WTC11 (cell line): ENCODE measurements at regions not wholly inside any gene's neighbourhood (a gene's known extent, or its start where the extent isn't known, plus 50 kb on each side); places are given as distances from the start of the nearest gene placed in this dataset.

ENCODE experiments used
- ATAC-seq: fragments of 200-7000 bp; cut with Tn5 transposase; 2 replicates; pipeline ENCODE4 v1.10.0; 2021; ENCODE audit warnings: mild to moderate bottlenecking, moderate library complexity
- CTCF ChIA-PET: fragments of 300-600 bp; sonication (Branson Sonifier 250); formaldehyde crosslinking; loops from one replicate; lab custom pipeline; 2021; ENCODE audit warnings: antibody characterized with exemption; lab: Charles Lee
- POLR2A ChIA-PET: fragments of 350-600 bp; sonication (Branson Sonifier 250); formaldehyde crosslinking; loops from one replicate; lab custom pipeline; 2021; ENCODE audit warnings: antibody characterized with exemption; lab: Charles Lee
- DNase-seq: peaks from one replicate; pipeline ENCODE4 v3.0.0; 2021; ENCODE audit warnings: low spot score
- H3K27ac Mint-ChIP-seq: 2 replicates; pipeline ENCODE4 v1.8.0; 2021; ENCODE audit warnings: mixed read lengths
- H3K27me3 Mint-ChIP-seq: 2 replicates; pipeline ENCODE4 v1.8.0; 2021; ENCODE audit warnings: low read depth, mild to moderate bottlenecking, moderate library complexity, mixed read lengths
- H3K36me3 Mint-ChIP-seq: 2 replicates; pipeline ENCODE4 v1.8.0; 2021; ENCODE audit warnings: mixed read lengths
- H3K4me1 Mint-ChIP-seq: 2 replicates; pipeline ENCODE4 v1.8.0; 2022; ENCODE audit warnings: mixed read lengths
- H3K4me3 Mint-ChIP-seq: 2 replicates; pipeline ENCODE4 v1.8.0; 2021; ENCODE audit warnings: mild to moderate bottlenecking, moderate library complexity, mixed read lengths
- H3K9me3 Mint-ChIP-seq: 2 replicates; pipeline ENCODE4 v1.8.0; 2021; ENCODE audit warnings: mixed read lengths
- CREB1 ChIP-seq: sonication (generic); formaldehyde crosslinking; IDR thresholded peaks from 2 replicates; pipeline ENCODE4 v1.8.0; 2023; ENCODE audit warnings: mild to moderate bottlenecking, missing genetic modification reagents
- ETV6 ChIP-seq: sonication (generic); formaldehyde crosslinking; IDR thresholded peaks from 2 replicates; pipeline ENCODE4 v1.8.1; 2022; ENCODE audit warnings: mild to moderate bottlenecking, missing genetic modification reagents
- FOXK1 ChIP-seq: sonication (generic); formaldehyde crosslinking; IDR thresholded peaks from 2 replicates; pipeline ENCODE4 v1.8.0; 2022; ENCODE audit warnings: mild to moderate bottlenecking, moderate library complexity, missing genetic modification reagents
- GABPB1 ChIP-seq: sonication (generic); formaldehyde crosslinking; IDR thresholded peaks from 2 replicates; pipeline ENCODE4 v1.8.1; 2023; ENCODE audit warnings: mild to moderate bottlenecking, missing genetic modification reagents
- HMGA2 ChIP-seq: fragments of 250-450 bp; sonication (Bioruptor Pico); IDR thresholded peaks from 2 replicates; pipeline ENCODE4 v1.4.0; 2021; ENCODE audit warnings: mild to moderate bottlenecking, moderate library complexity
- IRF2 ChIP-seq: sonication (generic); formaldehyde crosslinking; IDR thresholded peaks from 2 replicates; pipeline ENCODE4 v1.8.0; 2022; ENCODE audit warnings: low read depth, missing genetic modification reagents, borderline replicate concordance
- JAZF1 ChIP-seq: fragments of 250-450 bp; sonication (Bioruptor Pico); IDR thresholded peaks from 2 replicates; pipeline ENCODE4 v1.9.0; 2021; ENCODE audit warnings: moderate library complexity, mild to moderate bottlenecking, inconsistent platforms
- NFYB ChIP-seq: sonication (generic); formaldehyde crosslinking; conservative IDR thresholded peaks from 2 replicates; pipeline ENCODE4 v1.8.0; 2022; ENCODE audit warnings: low read depth, missing genetic modification reagents
- RORB ChIP-seq: fragments of 250-450 bp; sonication (Bioruptor Pico); IDR thresholded peaks from 2 replicates; pipeline ENCODE4 v1.9.0; 2021; ENCODE audit warnings: mild to moderate bottlenecking
- SOX15 ChIP-seq: fragments of 250-450 bp; sonication (Bioruptor Pico); IDR thresholded peaks from 2 replicates; pipeline ENCODE4 v1.9.0; 2021; ENCODE audit warnings: mild to moderate bottlenecking
- TEAD1 ChIP-seq: sonication (generic); formaldehyde crosslinking; IDR thresholded peaks from 2 replicates; pipeline ENCODE4 v1.8.0; 2022; ENCODE audit warnings: mild to moderate bottlenecking, missing genetic modification reagents
- ZNF219 ChIP-seq: sonication (generic); formaldehyde crosslinking; IDR thresholded peaks from 2 replicates; pipeline ENCODE4 v1.8.0; 2023; ENCODE audit warnings: missing genetic modification reagents, mild to moderate bottlenecking, borderline replicate concordance
- TF ChIP-seq, protein P1 (sequence below): sonication (generic); formaldehyde crosslinking; IDR thresholded peaks from 2 replicates; pipeline ENCODE4 v1.8.1; 2023; ENCODE audit warnings: mild to moderate bottlenecking, missing genetic modification reagents, moderate library complexity
- TF ChIP-seq, protein P2 (sequence below): fragments of 250-450 bp; sonication (Bioruptor Pico); IDR thresholded peaks from 2 replicates; pipeline ENCODE4 v2.1.2; 2022; ENCODE audit warnings: mild to moderate bottlenecking, moderate library complexity
- TF ChIP-seq, protein P3 (sequence below): sonication (generic); formaldehyde crosslinking; IDR thresholded peaks from 2 replicates; pipeline ENCODE4 v1.8.1; 2022; ENCODE audit warnings: missing genetic modification reagents, borderline replicate concordance
- TF ChIP-seq, protein P4 (sequence below): sonication (generic); formaldehyde crosslinking; IDR thresholded peaks from 2 replicates; pipeline ENCODE4 v1.8.0; 2022; ENCODE audit warnings: mild to moderate bottlenecking, missing genetic modification reagents
- TF ChIP-seq, protein P5 (sequence below): sonication (generic); formaldehyde crosslinking; IDR thresholded peaks from 2 replicates; pipeline ENCODE4 v1.8.1; 2023; ENCODE audit warnings: mild to moderate bottlenecking, missing genetic modification reagents
- TF ChIP-seq, protein P6 (sequence below): sonication (generic); formaldehyde crosslinking; IDR thresholded peaks from 2 replicates; pipeline ENCODE4 v1.8.1; 2022; ENCODE audit warnings: mild to moderate bottlenecking, missing genetic modification reagents, moderate library complexity, borderline replicate concordance

DNA sequence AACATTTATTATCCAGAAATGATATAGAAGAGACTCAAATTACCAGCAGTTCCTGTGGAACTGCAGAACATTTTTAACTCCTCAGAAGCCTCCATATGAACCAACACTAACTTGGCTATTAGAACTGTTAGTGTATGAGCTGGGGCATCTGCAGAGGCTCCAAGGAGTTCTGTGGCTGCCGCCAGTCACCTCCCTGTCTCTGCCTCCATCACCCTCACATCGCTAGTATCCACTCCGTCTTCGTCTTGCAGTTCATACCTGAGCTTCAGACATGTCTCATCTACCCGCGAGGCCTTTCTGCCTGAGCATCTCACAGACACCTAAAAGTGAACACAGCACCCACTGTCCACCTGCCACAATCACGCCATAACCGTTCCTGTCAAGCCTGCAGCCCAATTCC, 89.5 kb upstream of the CST7 start:
- TF ChIP-seq, protein P1, sequence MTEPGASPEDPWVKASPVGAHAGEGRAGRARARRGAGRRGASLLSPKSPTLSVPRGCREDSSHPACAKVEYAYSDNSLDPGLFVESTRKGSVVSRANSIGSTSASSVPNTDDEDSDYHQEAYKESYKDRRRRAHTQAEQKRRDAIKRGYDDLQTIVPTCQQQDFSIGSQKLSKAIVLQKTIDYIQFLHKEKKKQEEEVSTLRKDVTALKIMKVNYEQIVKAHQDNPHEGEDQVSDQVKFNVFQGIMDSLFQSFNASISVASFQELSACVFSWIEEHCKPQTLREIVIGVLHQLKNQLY = no peak
- TF ChIP-seq, protein P2, sequence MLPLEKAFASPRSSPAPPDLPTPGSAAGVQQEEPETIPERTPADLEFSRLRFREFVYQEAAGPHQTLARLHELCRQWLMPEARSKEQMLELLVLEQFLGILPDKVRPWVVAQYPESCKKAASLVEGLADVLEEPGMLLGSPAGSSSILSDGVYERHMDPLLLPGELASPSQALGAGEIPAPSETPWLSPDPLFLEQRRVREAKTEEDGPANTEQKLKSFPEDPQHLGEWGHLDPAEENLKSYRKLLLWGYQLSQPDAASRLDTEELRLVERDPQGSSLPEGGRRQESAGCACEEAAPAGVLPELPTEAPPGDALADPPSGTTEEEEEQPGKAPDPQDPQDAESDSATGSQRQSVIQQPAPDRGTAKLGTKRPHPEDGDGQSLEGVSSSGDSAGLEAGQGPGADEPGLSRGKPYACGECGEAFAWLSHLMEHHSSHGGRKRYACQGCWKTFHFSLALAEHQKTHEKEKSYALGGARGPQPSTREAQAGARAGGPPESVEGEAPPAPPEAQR (CRISPR knock-in tag) = no peak
- TF ChIP-seq RORB (CRISPR knock-in tag) = no peak
- no peak for TF ChIP-seq HMGA2
- TF ChIP-seq ETV6 (CRISPR knock-in tag) = no peak
- no peak for TF ChIP-seq FOXK1
- no peak for TF ChIP-seq NFYB
- TF ChIP-seq GABPB1 (CRISPR knock-in tag) = no peak
- no peak for TF ChIP-seq TEAD1
- TF ChIP-seq, protein P3, sequence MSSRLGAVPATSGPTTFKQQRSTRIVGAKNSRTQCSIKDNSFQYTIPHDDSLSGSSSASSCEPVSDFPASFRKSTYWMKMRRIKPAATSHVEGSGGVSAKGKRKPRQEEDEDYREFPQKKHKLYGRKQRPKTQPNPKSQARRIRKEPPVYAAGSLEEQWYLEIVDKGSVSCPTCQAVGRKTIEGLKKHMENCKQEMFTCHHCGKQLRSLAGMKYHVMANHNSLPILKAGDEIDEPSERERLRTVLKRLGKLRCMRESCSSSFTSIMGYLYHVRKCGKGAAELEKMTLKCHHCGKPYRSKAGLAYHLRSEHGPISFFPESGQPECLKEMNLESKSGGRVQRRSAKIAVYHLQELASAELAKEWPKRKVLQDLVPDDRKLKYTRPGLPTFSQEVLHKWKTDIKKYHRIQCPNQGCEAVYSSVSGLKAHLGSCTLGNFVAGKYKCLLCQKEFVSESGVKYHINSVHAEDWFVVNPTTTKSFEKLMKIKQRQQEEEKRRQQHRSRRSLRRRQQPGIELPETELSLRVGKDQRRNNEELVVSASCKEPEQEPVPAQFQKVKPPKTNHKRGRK = no peak
- TF ChIP-seq, protein P4, sequence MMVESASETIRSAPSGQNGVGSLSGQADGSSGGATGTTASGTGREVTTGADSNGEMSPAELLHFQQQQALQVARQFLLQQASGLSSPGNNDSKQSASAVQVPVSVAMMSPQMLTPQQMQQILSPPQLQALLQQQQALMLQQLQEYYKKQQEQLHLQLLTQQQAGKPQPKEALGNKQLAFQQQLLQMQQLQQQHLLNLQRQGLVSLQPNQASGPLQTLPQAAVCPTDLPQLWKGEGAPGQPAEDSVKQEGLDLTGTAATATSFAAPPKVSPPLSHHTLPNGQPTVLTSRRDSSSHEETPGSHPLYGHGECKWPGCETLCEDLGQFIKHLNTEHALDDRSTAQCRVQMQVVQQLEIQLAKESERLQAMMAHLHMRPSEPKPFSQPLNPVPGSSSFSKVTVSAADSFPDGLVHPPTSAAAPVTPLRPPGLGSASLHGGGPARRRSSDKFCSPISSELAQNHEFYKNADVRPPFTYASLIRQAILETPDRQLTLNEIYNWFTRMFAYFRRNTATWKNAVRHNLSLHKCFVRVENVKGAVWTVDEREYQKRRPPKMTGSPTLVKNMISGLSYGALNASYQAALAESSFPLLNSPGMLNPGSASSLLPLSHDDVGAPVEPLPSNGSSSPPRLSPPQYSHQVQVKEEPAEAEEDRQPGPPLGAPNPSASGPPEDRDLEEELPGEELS = no peak
- TF ChIP-seq SOX15 = no peak
- TF ChIP-seq CREB1 (CRISPR knock-in tag) = no peak
- no peak for TF ChIP-seq JAZF1
- no peak for TF ChIP-seq IRF2 (CRISPR knock-in tag)
- TF ChIP-seq, protein P5, sequence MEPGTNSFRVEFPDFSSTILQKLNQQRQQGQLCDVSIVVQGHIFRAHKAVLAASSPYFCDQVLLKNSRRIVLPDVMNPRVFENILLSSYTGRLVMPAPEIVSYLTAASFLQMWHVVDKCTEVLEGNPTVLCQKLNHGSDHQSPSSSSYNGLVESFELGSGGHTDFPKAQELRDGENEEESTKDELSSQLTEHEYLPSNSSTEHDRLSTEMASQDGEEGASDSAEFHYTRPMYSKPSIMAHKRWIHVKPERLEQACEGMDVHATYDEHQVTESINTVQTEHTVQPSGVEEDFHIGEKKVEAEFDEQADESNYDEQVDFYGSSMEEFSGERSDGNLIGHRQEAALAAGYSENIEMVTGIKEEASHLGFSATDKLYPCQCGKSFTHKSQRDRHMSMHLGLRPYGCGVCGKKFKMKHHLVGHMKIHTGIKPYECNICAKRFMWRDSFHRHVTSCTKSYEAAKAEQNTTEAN (CRISPR knock-in tag) = no peak
- Mint-ChIP-seq H3K9me3 (peaks cover 81% of the 10 kb centered on the region), H3K27me3 (peaks cover 15% of the 10 kb centered on the region), H3K4me3 (no peak overlapping the region), H3K27ac (no peak overlapping the region), H3K4me1 (no peaks in the 10 kb centered on the region), H3K36me3 (peaks cover 55% of the 10 kb centered on the region)
- no peak for DNase-seq
- ChIA-PET CTCF (no interaction called here), POLR2A (no interaction called here)
- no peak for ATAC-seq

DNA sequence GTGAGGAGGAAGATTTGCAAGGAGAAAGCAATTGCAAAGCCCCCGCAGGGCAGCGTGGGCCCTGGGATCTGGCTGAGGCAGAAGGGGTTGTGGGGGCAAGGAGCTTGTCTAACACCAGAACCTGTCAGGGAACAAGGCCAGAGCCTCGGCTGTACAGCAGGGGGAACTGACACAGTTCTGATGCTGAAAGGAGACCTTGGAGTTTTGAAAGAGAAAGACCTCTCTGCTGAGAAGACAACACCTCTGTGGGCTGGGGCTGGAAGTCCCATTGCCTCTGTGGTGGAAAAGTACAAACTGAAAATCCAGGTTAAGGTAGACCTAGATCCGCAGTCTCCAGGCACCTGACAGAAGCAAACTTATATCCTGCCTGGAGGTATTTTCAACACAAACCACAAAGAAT, 86.9 kb upstream of the CST7 start:
- POLR2A ChIA-PET = no interaction called here
- H3K27me3 Mint-ChIP-seq = peaks cover 21% of the 10 kb centered on the region
- CTCF ChIA-PET = no interaction called here
- TF ChIP-seq, protein P1 = no peak
- no peak for TF ChIP-seq GABPB1 (CRISPR knock-in tag)
- no peak for TF ChIP-seq TEAD1
- no peak for TF ChIP-seq ZNF219 (CRISPR knock-in tag)
- TF ChIP-seq, protein P6, sequence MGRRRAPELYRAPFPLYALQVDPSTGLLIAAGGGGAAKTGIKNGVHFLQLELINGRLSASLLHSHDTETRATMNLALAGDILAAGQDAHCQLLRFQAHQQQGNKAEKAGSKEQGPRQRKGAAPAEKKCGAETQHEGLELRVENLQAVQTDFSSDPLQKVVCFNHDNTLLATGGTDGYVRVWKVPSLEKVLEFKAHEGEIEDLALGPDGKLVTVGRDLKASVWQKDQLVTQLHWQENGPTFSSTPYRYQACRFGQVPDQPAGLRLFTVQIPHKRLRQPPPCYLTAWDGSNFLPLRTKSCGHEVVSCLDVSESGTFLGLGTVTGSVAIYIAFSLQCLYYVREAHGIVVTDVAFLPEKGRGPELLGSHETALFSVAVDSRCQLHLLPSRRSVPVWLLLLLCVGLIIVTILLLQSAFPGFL (CRISPR knock-in tag) = no peak
- no peak overlapping the region for H3K27ac Mint-ChIP-seq
- DNase-seq = no peak
- peaks cover 79% of the 10 kb centered on the region for H3K9me3 Mint-ChIP-seq
- H3K4me3 Mint-ChIP-seq = no peak overlapping the region
- H3K4me1 Mint-ChIP-seq = no peaks in the 10 kb centered on the region
- no peak for ATAC-seq
- peaks cover 51% of the 10 kb centered on the region for H3K36me3 Mint-ChIP-seq
